ENCODE measurements at regions not wholly inside any gene's neighbourhood (a gene's known extent, or its start where the extent isn't known, plus 50 kb on each side); places are given as distances from the start of the nearest gene placed in this dataset.

- intact Hi-C loops (cut with micrococcal nuclease), result no loop called here
Observed at GRCh38 chr15:88736204-88736603, 67.0 kb upstream of the ACAN start.

More at GRCh38 chr15:88736204-88736603, 67.0 kb upstream of the ACAN start:
- Histone ChIP-seq H3K14ac (replicated peaks; ENCODE audit: low read depth, low read length) (no peak overlapping the region), H2AK5ac (ENCODE audit: low read depth, low read length) (no peak overlapping the region), H2BK20ac (ENCODE audit: low read depth, low read length) (no peak overlapping the region), H3K4me2 (ENCODE audit: low read depth, low read length) (no peak overlapping the region), H3K4me1 (ENCODE audit: control insufficient read depth, insufficient read depth, low read length) (peaks cover 2% of the 10 kb centered on the region; the same call in 1 of the 2 replicates), H2BK5ac (ENCODE audit: low read depth, low read length, poor library complexity, severe bottlenecking) (no peak overlapping the region), H3K79me1 (ENCODE audit: low read depth in 1 of 2, low read length in 2 of 2) (no peaks in the 10 kb centered on the region), H3K27me3 (ENCODE audit: control insufficient read depth, insufficient read depth, low read length) (peaks cover 4% of the 10 kb centered on the region), H3K9ac (ENCODE audit: low read depth, low read length) (no peak overlapping the region), H4K5ac (ENCODE audit: low read depth, low read length) (no peak overlapping the region), H4K8ac (ENCODE audit: low read depth in 2 of 2, low read length in 2 of 2) (no peak overlapping the region), H3K4me3 (ENCODE audit: insufficient read depth, low read depth, low read length) (no peak overlapping the region), H3K36me3 (ENCODE audit: control insufficient read depth, insufficient read depth, low read length) (no peaks in the 10 kb centered on the region), H4K20me1 (ENCODE audit: insufficient read depth, low read length) (no peaks in the 10 kb centered on the region), H2AK9ac (replicated peaks; ENCODE audit: low read depth, low read length, poor library complexity) (no peak overlapping the region), H3K18ac (ENCODE audit: low read depth, low read length) (no peak overlapping the region), H3K9me1 (ENCODE audit: insufficient read depth, low read length) (no peaks in the 10 kb centered on the region), H2BK120ac (ENCODE audit: low read depth, low read length) (no peak overlapping the region), H2AFZ (replicated peaks; ENCODE audit: low read length, poor library complexity) (no peak overlapping the region), H3K56ac (ENCODE audit: extremely low read depth, insufficient read depth, low read length) (no peak overlapping the region), H3K27ac (ENCODE audit: insufficient read depth, low read length) (no peak overlapping the region), H3K23ac (ENCODE audit: low read depth, low read length) (no peak overlapping the region), H2BK15ac (ENCODE audit: low read depth, low read length) (no peak overlapping the region), H3K4ac (ENCODE audit: low read depth, low read length) (no peak overlapping the region), H3K9me3 (ENCODE audit: control insufficient read depth, insufficient read depth, low read length) (no peaks in the 10 kb centered on the region; the same call in 1 of the 2 replicates), H4K91ac (ENCODE audit: insufficient read depth, low read depth, low read length) (no peak overlapping the region)
- TF ChIP-seq MAFK (IDR thresholded peaks at IDR 0.05; ENCODE audit: low read depth, low read length) (no peak), USF2 (IDR thresholded peaks at IDR 0.05; ENCODE audit: low read depth, low read length) (no peak), ELK1 (IDR thresholded peaks at IDR 0.05; ENCODE audit: borderline replicate concordance, low read depth, low read length) (no peak), SMC3 (IDR thresholded peaks at IDR 0.05; ENCODE audit: low read depth, low read length) (no peak), NFE2L2 (IDR thresholded peaks at IDR 0.05; ENCODE audit: low read depth, low read length) (no peak), FOS (IDR thresholded peaks at IDR 0.05; ENCODE audit: low read depth, low read length) (no peak), BHLHE40 (IDR thresholded peaks at IDR 0.05; ENCODE audit: low read depth, low read length) (no peak), POLR2A (IDR thresholded peaks at IDR 0.05; ENCODE audit: low read depth, low read length) (no peak), CEBPB (IDR thresholded peaks at IDR 0.05; ENCODE audit: low read depth, low read length) (no peak), RAD21 (IDR thresholded peaks at IDR 0.05; ENCODE audit: low read length) (no peak), MXI1 (IDR thresholded peaks at IDR 0.05; ENCODE audit: borderline replicate concordance, low read depth, low read length) (no peak), CHD1 (IDR thresholded peaks at IDR 0.05; ENCODE audit: low read depth, low read length) (no peak), MAZ (IDR thresholded peaks at IDR 0.05; ENCODE audit: borderline replicate concordance, low read depth, low read length) (no peak), RCOR1 (IDR thresholded peaks at IDR 0.05; ENCODE audit: insufficient replicate concordance, low read length) (no peak), RFX5 (IDR thresholded peaks at IDR 0.05; ENCODE audit: low read depth, low read length) (no peak)
- TF ChIP-seq, protein P1, sequence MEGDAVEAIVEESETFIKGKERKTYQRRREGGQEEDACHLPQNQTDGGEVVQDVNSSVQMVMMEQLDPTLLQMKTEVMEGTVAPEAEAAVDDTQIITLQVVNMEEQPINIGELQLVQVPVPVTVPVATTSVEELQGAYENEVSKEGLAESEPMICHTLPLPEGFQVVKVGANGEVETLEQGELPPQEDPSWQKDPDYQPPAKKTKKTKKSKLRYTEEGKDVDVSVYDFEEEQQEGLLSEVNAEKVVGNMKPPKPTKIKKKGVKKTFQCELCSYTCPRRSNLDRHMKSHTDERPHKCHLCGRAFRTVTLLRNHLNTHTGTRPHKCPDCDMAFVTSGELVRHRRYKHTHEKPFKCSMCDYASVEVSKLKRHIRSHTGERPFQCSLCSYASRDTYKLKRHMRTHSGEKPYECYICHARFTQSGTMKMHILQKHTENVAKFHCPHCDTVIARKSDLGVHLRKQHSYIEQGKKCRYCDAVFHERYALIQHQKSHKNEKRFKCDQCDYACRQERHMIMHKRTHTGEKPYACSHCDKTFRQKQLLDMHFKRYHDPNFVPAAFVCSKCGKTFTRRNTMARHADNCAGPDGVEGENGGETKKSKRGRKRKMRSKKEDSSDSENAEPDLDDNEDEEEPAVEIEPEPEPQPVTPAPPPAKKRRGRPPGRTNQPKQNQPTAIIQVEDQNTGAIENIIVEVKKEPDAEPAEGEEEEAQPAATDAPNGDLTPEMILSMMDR (conservative IDR thresholded peaks at IDR 0.05; ENCODE audit: low read depth, low read length), result no peak
- ChIA-PET CTCF (no interaction called here), POLR2A (ENCODE audit: unreplicated experiment) (no interaction called here)
- dilution Hi-C loops (cut with HindIII; ENCODE audit: low sequenced_read_pairs, unreplicated experiment), result no loop called here
- ATAC-seq (ENCODE audit: low read depth) (no peak), DNase-seq (no peak)
- no CpG with 5 or more reads among the region's 1 CpG for WGBS, 2 experiments (ENCODE audit: extremely low coverage in 2 of 2, insufficient read length in 1 of 2)
- BruUV-seq (replicated peaks), result no TSS peak
- in situ Hi-C loops (cut with MboI; ENCODE audit: low sequenced_read_pairs), result no loop called here

All from IMR-90 (cell line).